ENCODE measurements at regions not wholly inside any gene's neighbourhood (a gene's known extent, or its start where the extent isn't known, plus 50 kb on each side); places are given as distances from the start of the nearest gene placed in this dataset.

DNA sequence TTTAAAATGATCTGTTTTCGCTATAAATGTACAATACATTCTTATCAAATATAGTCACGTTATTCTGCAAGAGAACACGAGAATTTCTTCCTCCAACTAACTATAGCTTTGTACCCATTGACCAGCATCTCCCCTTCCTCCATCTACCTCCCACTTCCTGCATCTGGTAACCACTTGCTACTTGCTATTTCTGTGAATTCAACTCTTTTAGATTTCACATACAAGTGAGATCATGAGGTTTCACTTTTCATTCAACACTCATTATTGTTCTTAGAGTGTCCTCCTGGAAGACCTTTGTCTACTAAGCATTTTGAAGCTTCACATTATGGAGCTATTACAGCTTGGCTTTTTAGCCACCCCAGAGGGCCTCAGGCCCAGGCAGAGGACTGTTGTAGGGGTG, 741.3 kb upstream of the FZD8 start:
- POLR2A ChIA-PET (ENCODE audit: partially characterized antibody): no interaction called here
- no peak for FAIRE-seq

More for the DNA sequence above, 741.3 kb upstream of the FZD8 start:
- H2AK5ac ChIP-seq (ENCODE audit: low read depth, low read length): no peak overlapping the region
- no peaks in the 10 kb centered on the region for H3K4me1 ChIP-seq (replicated peaks in 1 of 4; ENCODE audit: control insufficient read depth in 3 of 4, insufficient read depth in 4 of 4, low read length in 3 of 4)
- H3K9me3 ChIP-seq (ENCODE audit: insufficient read depth in 2 of 2, low read depth in 1 of 2, low read length in 1 of 2): no peaks in the 10 kb centered on the region
- CTCF ChIA-PET (ENCODE audit: partially characterized antibody): no interaction called here
- no peak overlapping the region for H3K14ac ChIP-seq (ENCODE audit: insufficient read length)
- H3K9ac ChIP-seq (replicated peaks in 1 of 4; ENCODE audit: extremely low read depth in 1 of 4, low read depth in 3 of 4, low read length in 3 of 4): no peak overlapping the region
- H2BK15ac ChIP-seq (ENCODE audit: low read length): no peak overlapping the region
- no peaks in the 10 kb centered on the region for H3K79me1 ChIP-seq (ENCODE audit: low read depth, low read length)
- H4K91ac ChIP-seq (replicated peaks; ENCODE audit: insufficient read length, low read length): no peak overlapping the region
- H2BK5ac ChIP-seq (ENCODE audit: low read depth, low read length): no peak overlapping the region
- H3K18ac ChIP-seq (ENCODE audit: extremely low read depth, low read length): no peak overlapping the region
- no peak overlapping the region for H4K8ac ChIP-seq (ENCODE audit: extremely low read depth, insufficient read depth, low read length)
- H3K79me2 ChIP-seq (ENCODE audit: control insufficient read depth in 1 of 2, insufficient read depth in 2 of 2, low read length in 2 of 2): no peaks in the 10 kb centered on the region
- no peak overlapping the region for H3K27ac ChIP-seq (ENCODE audit: low read depth, low read length)
- H3K23me2 ChIP-seq (ENCODE audit: low read depth, low read length): no peaks in the 10 kb centered on the region
- H3K4me3 ChIP-seq (ENCODE audit: extremely low read depth in 1 of 4, insufficient read depth in 2 of 4, low read depth in 3 of 4, low read length in 4 of 4): no peak overlapping the region
- H2BK20ac ChIP-seq (ENCODE audit: low read length): no peak overlapping the region
- no peak overlapping the region for H3K23ac ChIP-seq (ENCODE audit: insufficient read length)
- H3K4me2 ChIP-seq (ENCODE audit: insufficient read depth in 1 of 2, low read depth in 2 of 2, low read length in 2 of 2): no peak overlapping the region
- no peak for TF ChIP-seq EZH2 (IDR thresholded peaks at IDR 0.05; ENCODE audit: low read depth, low read length, severe bottlenecking)
- TF ChIP-seq, protein P1, sequence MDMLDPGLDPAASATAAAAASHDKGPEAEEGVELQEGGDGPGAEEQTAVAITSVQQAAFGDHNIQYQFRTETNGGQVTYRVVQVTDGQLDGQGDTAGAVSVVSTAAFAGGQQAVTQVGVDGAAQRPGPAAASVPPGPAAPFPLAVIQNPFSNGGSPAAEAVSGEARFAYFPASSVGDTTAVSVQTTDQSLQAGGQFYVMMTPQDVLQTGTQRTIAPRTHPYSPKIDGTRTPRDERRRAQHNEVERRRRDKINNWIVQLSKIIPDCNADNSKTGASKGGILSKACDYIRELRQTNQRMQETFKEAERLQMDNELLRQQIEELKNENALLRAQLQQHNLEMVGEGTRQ (IDR thresholded peaks at IDR 0.05; ENCODE audit: low read length): no peak
- no peak for TF ChIP-seq CREB1 (IDR thresholded peaks at IDR 0.05)
- no peak overlapping the region for H2BK12ac ChIP-seq (ENCODE audit: low read depth, low read length)
- 95% methylated on average over 3 of the region's 3 CpGs; no CpG with 5 or more reads in 1 of the 2 experiments for WGBS, 2 experiments (ENCODE audit: extremely low coverage in 1 of 2, insufficient coverage in 1 of 2, insufficient read length in 1 of 2, insufficient replicate concordance in 2 of 2, low coverage in 1 of 2, low lambda C conversion rate in 2 of 2, missing lambda C conversion rate in 1 of 2)
- H4K20me1 ChIP-seq (replicated peaks in 1 of 2; ENCODE audit: control insufficient read depth in 1 of 2, insufficient read depth in 2 of 2, low read length in 2 of 2): no peaks in the 10 kb centered on the region
- no peak for DNase-seq (ENCODE audit: low read depth in 1 of 2, low spot score in 2 of 2)
- H2BK120ac ChIP-seq (replicated peaks; ENCODE audit: low read depth, low read length): no peak overlapping the region
- no peak overlapping the region for H2AFZ ChIP-seq (ENCODE audit: low read length)
- H3K4ac ChIP-seq (replicated peaks; ENCODE audit: insufficient read length, low read depth, low read length): no peak overlapping the region
- no peaks in the 10 kb centered on the region for H3K36me3 ChIP-seq (ENCODE audit: control insufficient read depth in 2 of 4, insufficient read depth in 4 of 4, low read length in 3 of 4)
- H4K5ac ChIP-seq (ENCODE audit: insufficient read length, low read depth, low read length): no peak overlapping the region
- no peak overlapping the region for H3K56ac ChIP-seq (replicated peaks; ENCODE audit: insufficient read length, low read depth, low read length)
- no peaks in the 10 kb centered on the region for H3K27me3 ChIP-seq (replicated peaks in 1 of 4; ENCODE audit: control insufficient read depth in 3 of 4, extremely low read depth in 1 of 4, insufficient read depth in 3 of 4, low read length in 3 of 4)
